H1 (cell line): ENCODE measurements at regions not wholly inside any gene's neighbourhood (a gene's known extent, or its start where the extent isn't known, plus 50 kb on each side); places are given as distances from the start of the nearest gene placed in this dataset.

Source experiments
- CTCF ChIA-PET: fragments of 300-600 bp; sonication (Branson Sonifier 250); formaldehyde crosslinking; loops from one replicate; lab custom pipeline; 2021; ENCODE audit not compliant: partially characterized antibody; lab: Charles Lee
- POLR2A ChIA-PET: fragments of 300-600 bp; sonication (Branson Sonifier 250); formaldehyde crosslinking; loops from one replicate; lab custom pipeline; 2021; ENCODE audit warnings: inconsistent platforms; ENCODE audit not compliant: partially characterized antibody; lab: Charles Lee
- DNase-seq, 2 experiments: peaks; one replicate each; pipeline versions ENCODE4 v3.0.0 to v3.0.0-alpha.2; 2010 to 2022; ENCODE audit warnings: low spot score in 2 of 2, low read depth in 1 of 2, mixed read lengths in 1 of 2
- FAIRE-seq: peaks from 2 replicates; lab custom pipeline; 2011; peaks lifted over from hg19 to GRCh38; lab: Jason Lieb, UNC
- H2AFZ ChIP-seq: 2 replicates; pipeline ENCODE4 v1.8.1; 2012; ENCODE audit warnings: low read length, inconsistent platforms
- H2AK5ac ChIP-seq: 2 replicates; pipeline ENCODE4 v1.6.1; 2013; ENCODE audit warnings: low read depth, low read length
- H2BK120ac ChIP-seq: replicated peaks from 2 replicates; pipeline ENCODE3; 2013; ENCODE audit warnings: low read depth, low read length, inconsistent platforms
- H2BK12ac ChIP-seq: 2 replicates; pipeline ENCODE4 v1.6.1; 2013; ENCODE audit warnings: low read depth, low read length
- H2BK15ac ChIP-seq: 2 replicates; pipeline ENCODE4 v1.6.1; 2013; ENCODE audit warnings: low read length
- H2BK20ac ChIP-seq: 2 replicates; pipeline ENCODE4 v1.6.1; 2013; ENCODE audit warnings: low read length
- H2BK5ac ChIP-seq: 2 replicates; pipeline ENCODE4 v1.6.1; 2013; ENCODE audit warnings: low read depth, low read length
- H3K14ac ChIP-seq: 2 replicates; pipeline ENCODE4 v1.6.1; 2013; ENCODE audit warnings: inconsistent platforms; ENCODE audit not compliant: insufficient read length
- H3K18ac ChIP-seq: 2 replicates; pipeline ENCODE4 v1.6.1; 2013; ENCODE audit warnings: low read length; ENCODE audit errors: extremely low read depth
- H3K23ac ChIP-seq: 2 replicates; pipeline ENCODE4 v1.6.1; 2013; ENCODE audit warnings: inconsistent platforms; ENCODE audit not compliant: insufficient read length
- H3K23me2 ChIP-seq: 2 replicates; pipeline ENCODE4 v1.6.1; 2013; ENCODE audit warnings: low read depth, low read length
- H3K27ac ChIP-seq: 2 replicates; pipeline ENCODE4 v1.6.1; 2011; ENCODE audit warnings: low read depth, low read length, inconsistent platforms
- H3K27me3 ChIP-seq, 4 experiments: replicated peaks in 1 of 4; 1 replicate in 1 of 4; 2 replicates in 3 of 4; pipeline versions ENCODE4 v1.6.1 to v1.8.1; 2011 to 2013; ENCODE audit warnings: low read length in 3 of 4, mild to moderate bottlenecking in 3 of 4, inconsistent platforms in 2 of 4, mixed read lengths in 2 of 4, moderate library complexity in 1 of 4; ENCODE audit not compliant: control insufficient read depth in 3 of 4, insufficient read depth in 3 of 4; ENCODE audit errors: extremely low read depth in 1 of 4
- H3K36me3 ChIP-seq, 4 experiments: 2 replicates each; pipeline versions ENCODE4 v1.6.1 to v1.8.1; 2011 to 2013; ENCODE audit warnings: mild to moderate bottlenecking in 4 of 4, low read length in 3 of 4, moderate library complexity in 2 of 4, control low read depth in 1 of 4, inconsistent platforms in 1 of 4; ENCODE audit not compliant: insufficient read depth in 4 of 4, control insufficient read depth in 2 of 4
- H3K4ac ChIP-seq: replicated peaks from 2 replicates; pipeline ENCODE3; 2013; ENCODE audit warnings: low read length, low read depth, mixed read lengths, inconsistent platforms; ENCODE audit not compliant: insufficient read length
- H3K4me1 ChIP-seq, 4 experiments: replicated peaks in 1 of 4; 1 replicate in 1 of 4; 2 replicates in 3 of 4; pipeline versions ENCODE4 v1.6.1 to v1.8.1; 2011 to 2013; ENCODE audit warnings: low read length in 3 of 4, inconsistent platforms in 2 of 4, mixed read lengths in 1 of 4; ENCODE audit not compliant: insufficient read depth in 4 of 4, control insufficient read depth in 3 of 4
- H3K4me2 ChIP-seq, 2 experiments: 2 replicates each; pipeline versions ENCODE4 v1.6.1 to v1.8.1; 2011 to 2013; ENCODE audit warnings: low read depth in 2 of 2, low read length in 2 of 2, control low read depth in 1 of 2, inconsistent platforms in 1 of 2, mild to moderate bottlenecking in 1 of 2; ENCODE audit not compliant: insufficient read depth in 1 of 2
- H3K4me3 ChIP-seq, 4 experiments: fragments of 200-600, 300-600 bp in 1 of 4; sonication (generic), shearing (Covaris generic), sonication (Bioruptor Twin) in 1 of 4; 2 replicates each; pipeline versions ENCODE4 v1.5.1 to v1.8.1; 2011 to 2016; ENCODE audit warnings: low read length in 4 of 4, low read depth in 3 of 4, control low read depth in 2 of 4, inconsistent platforms in 2 of 4, mild to moderate bottlenecking in 2 of 4, mixed read lengths in 1 of 4, moderate library complexity in 1 of 4; ENCODE audit not compliant: insufficient read depth in 2 of 4; ENCODE audit errors: extremely low read depth in 1 of 4
- H3K56ac ChIP-seq: replicated peaks from 2 replicates; pipeline ENCODE3; 2013; ENCODE audit warnings: low read depth, mild to moderate bottlenecking, mixed read lengths, low read length, inconsistent platforms; ENCODE audit not compliant: insufficient read length
- H3K79me1 ChIP-seq: 2 replicates; pipeline ENCODE4 v1.6.1; 2013; ENCODE audit warnings: low read depth, low read length, control low read depth
- H3K79me2 ChIP-seq, 2 experiments: 2 replicates each; pipeline versions ENCODE4 v1.6.1 to v1.8.1; 2012 to 2013; ENCODE audit warnings: low read length in 2 of 2, mild to moderate bottlenecking in 2 of 2, inconsistent platforms in 1 of 2; ENCODE audit not compliant: insufficient read depth in 2 of 2, control insufficient read depth in 1 of 2
- H3K9ac ChIP-seq, 4 experiments: replicated peaks in 1 of 4; 1 replicate in 1 of 4; 2 replicates in 3 of 4; pipeline versions ENCODE4 v1.6.1 to v1.8.1; 2011 to 2013; ENCODE audit warnings: low read depth in 3 of 4, low read length in 3 of 4, control low read depth in 2 of 4, mild to moderate bottlenecking in 2 of 4, moderate library complexity in 2 of 4, inconsistent platforms in 1 of 4; ENCODE audit errors: extremely low read depth in 1 of 4
- H3K9me3 ChIP-seq, 2 experiments: 2 replicates each; pipeline versions ENCODE4 v1.6.1 to v1.8.1; 2012 to 2013; ENCODE audit warnings: mild to moderate bottlenecking in 2 of 2, moderate library complexity in 2 of 2, control low read depth in 1 of 2, inconsistent platforms in 1 of 2, low read depth in 1 of 2, low read length in 1 of 2, mixed read lengths in 1 of 2; ENCODE audit not compliant: insufficient read depth in 2 of 2
- H4K20me1 ChIP-seq, 2 experiments: replicated peaks in 1 of 2; 2 replicates each; pipeline versions ENCODE3 to v1.8.1; 2011 to 2013; ENCODE audit warnings: inconsistent platforms in 2 of 2, low read length in 2 of 2, mild to moderate bottlenecking in 1 of 2; ENCODE audit not compliant: insufficient read depth in 2 of 2, control insufficient read depth in 1 of 2
- H4K5ac ChIP-seq: 2 replicates; pipeline ENCODE4 v1.6.1; 2013; ENCODE audit warnings: low read length, low read depth, mixed read lengths, inconsistent platforms; ENCODE audit not compliant: insufficient read length
- H4K8ac ChIP-seq: 2 replicates; pipeline ENCODE4 v1.8.0; 2013; ENCODE audit warnings: mild to moderate bottlenecking, moderate library complexity, low read length, inconsistent platforms; ENCODE audit not compliant: insufficient read depth; ENCODE audit errors: extremely low read depth
- H4K91ac ChIP-seq: replicated peaks from 2 replicates; pipeline ENCODE3; 2013; ENCODE audit warnings: low read length, mixed read lengths, inconsistent platforms; ENCODE audit not compliant: insufficient read length
- CREB1 ChIP-seq: IDR thresholded peaks from 2 replicates; pipeline ENCODE4 v1.6.1; 2012; ENCODE audit warnings: inconsistent platforms
- EZH2 ChIP-seq: fragments of 200-600 bp; sonication (generic); IDR thresholded peaks from 2 replicates; pipeline ENCODE4 v1.7.1; 2012; ENCODE audit warnings: low read depth, mild to moderate bottlenecking, moderate library complexity, low read length, inconsistent platforms; ENCODE audit not compliant: severe bottlenecking
- NANOG ChIP-seq: IDR thresholded peaks from 2 replicates; pipeline ENCODE4 v1.6.1; 2011; ENCODE audit warnings: low read length, low read depth, mild to moderate bottlenecking, inconsistent platforms; ENCODE audit not compliant: insufficient read depth, poor library complexity, severe bottlenecking
- PHF8 ChIP-seq: fragments of 200-600 bp; sonication (generic); conservative IDR thresholded peaks from 2 replicates; pipeline ENCODE4 v1.7.1; 2012; ENCODE audit warnings: low read depth, mild to moderate bottlenecking, inconsistent platforms, low read length, moderate library complexity
- POLR2A ChIP-seq, 2 experiments: IDR thresholded peaks; 1 replicate in 1 of 2; 2 replicates in 1 of 2; pipeline ENCODE4 v1.6.1; 2011; ENCODE audit warnings: low read depth in 2 of 2, low read length in 2 of 2, mild to moderate bottlenecking in 2 of 2; ENCODE audit errors: control extremely low read depth in 1 of 2
- POLR2AphosphoS5 ChIP-seq: IDR thresholded peaks from 2 replicates; pipeline ENCODE4 v1.6.1; 2011; ENCODE audit warnings: low read depth, low read length
- whole genome bisulfite sequencing, 2 experiments: shearing (Covaris generic) in 1 of 2; methylation state at CpG; one replicate each; pipeline versions ENCODE4 v1.1.6 to v1.1.7; 2013 to 2015; ENCODE audit warnings: low lambda C conversion rate in 2 of 2, mixed read lengths in 2 of 2, inconsistent platforms in 1 of 2, low coverage in 1 of 2, missing lambda C conversion rate in 1 of 2; ENCODE audit not compliant: insufficient replicate concordance in 2 of 2, insufficient coverage in 1 of 2, insufficient read length in 1 of 2; ENCODE audit errors: extremely low coverage in 1 of 2, missing lambda C conversion rate in 1 of 2; 5-methylcytosine and 5-hydroxymethylcytosine counted together
- TF ChIP-seq, protein P1 (sequence below), 3 experiments: IDR thresholded peaks; 1 replicate in 2 of 3; 2 replicates in 1 of 3; pipeline versions ENCODE4 v1.5.1 to v1.6.1; 2011; ENCODE audit warnings: low read length in 3 of 3, mild to moderate bottlenecking in 3 of 3, inconsistent platforms in 2 of 3, low read depth in 1 of 3, moderate library complexity in 1 of 3; ENCODE audit not compliant: insufficient read depth in 1 of 3; ENCODE audit errors: control extremely low read depth in 1 of 3

DNA sequence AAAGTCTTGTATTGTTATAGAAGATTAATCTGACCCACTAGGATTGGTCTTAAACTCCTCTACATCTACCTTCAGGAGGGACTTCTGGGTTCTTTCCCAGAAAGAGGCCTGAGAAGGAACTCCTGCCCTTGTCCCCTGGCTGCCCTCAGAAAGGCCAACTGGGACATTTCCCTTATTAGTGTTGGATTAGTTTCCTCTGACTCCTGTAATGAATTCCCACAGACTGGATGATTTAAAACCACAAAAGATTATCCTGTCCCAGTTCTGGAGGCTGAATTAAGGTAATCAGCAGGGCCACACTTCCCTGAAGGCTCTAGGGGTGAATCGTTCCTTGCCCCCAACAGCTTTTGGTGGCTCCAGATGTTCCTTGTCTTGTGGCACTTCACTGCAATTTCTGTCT lies 102.8 kb upstream of the NMNAT3 start:
- Histone ChIP-seq H2BK20ac (no peak overlapping the region), H3K79me2 (no peaks in the 10 kb centered on the region), H2BK12ac (no peak overlapping the region), H3K9ac (no peak overlapping the region), H2AFZ (no peak overlapping the region), H3K4me1 (no peaks in the 10 kb centered on the region), H2BK15ac (no peak overlapping the region), H2BK120ac (no peak overlapping the region), H3K27me3 (no peaks in the 10 kb centered on the region), H3K4me3 (no peak overlapping the region), H3K18ac (no peak overlapping the region), H3K79me1 (no peaks in the 10 kb centered on the region), H3K23me2 (no peaks in the 10 kb centered on the region), H3K27ac (no peak overlapping the region), H3K4me2 (no peak overlapping the region), H2BK5ac (no peak overlapping the region), H4K8ac (no peak overlapping the region), H3K36me3 (no peaks in the 10 kb centered on the region), H2AK5ac (no peak overlapping the region), H4K20me1 (no peaks in the 10 kb centered on the region), H3K23ac (no peak overlapping the region), H3K9me3 (no peaks in the 10 kb centered on the region), H3K56ac (no peak overlapping the region), H3K4ac (no peak overlapping the region), H4K5ac (no peak overlapping the region), H4K91ac (no peak overlapping the region), H3K14ac (no peak overlapping the region)
- TF ChIP-seq PHF8 (no peak), EZH2 (peak; percentile 11), CREB1 (no peak), NANOG (no peak), POLR2A (IDR thresholded peaks at IDR 0.05; ENCODE audit: control extremely low read depth in 1 of 2, low read depth in 2 of 2, low read length in 2 of 2) (no peak), POLR2AphosphoS5 (no peak)
- TF ChIP-seq, protein P1, sequence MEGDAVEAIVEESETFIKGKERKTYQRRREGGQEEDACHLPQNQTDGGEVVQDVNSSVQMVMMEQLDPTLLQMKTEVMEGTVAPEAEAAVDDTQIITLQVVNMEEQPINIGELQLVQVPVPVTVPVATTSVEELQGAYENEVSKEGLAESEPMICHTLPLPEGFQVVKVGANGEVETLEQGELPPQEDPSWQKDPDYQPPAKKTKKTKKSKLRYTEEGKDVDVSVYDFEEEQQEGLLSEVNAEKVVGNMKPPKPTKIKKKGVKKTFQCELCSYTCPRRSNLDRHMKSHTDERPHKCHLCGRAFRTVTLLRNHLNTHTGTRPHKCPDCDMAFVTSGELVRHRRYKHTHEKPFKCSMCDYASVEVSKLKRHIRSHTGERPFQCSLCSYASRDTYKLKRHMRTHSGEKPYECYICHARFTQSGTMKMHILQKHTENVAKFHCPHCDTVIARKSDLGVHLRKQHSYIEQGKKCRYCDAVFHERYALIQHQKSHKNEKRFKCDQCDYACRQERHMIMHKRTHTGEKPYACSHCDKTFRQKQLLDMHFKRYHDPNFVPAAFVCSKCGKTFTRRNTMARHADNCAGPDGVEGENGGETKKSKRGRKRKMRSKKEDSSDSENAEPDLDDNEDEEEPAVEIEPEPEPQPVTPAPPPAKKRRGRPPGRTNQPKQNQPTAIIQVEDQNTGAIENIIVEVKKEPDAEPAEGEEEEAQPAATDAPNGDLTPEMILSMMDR (IDR thresholded peaks at IDR 0.05; ENCODE audit: control extremely low read depth in 1 of 3, insufficient read depth in 1 of 3, low read depth in 1 of 3, low read length in 3 of 3) = no peak
- ChIA-PET CTCF (no interaction called here), POLR2A (no interaction called here)
- 100% methylated on average over 1 of the region's 1 CpG; no CpG with 5 or more reads in 1 of the 2 experiments for WGBS, 2 experiments
- no peak for DNase-seq
- no peak for FAIRE-seq
